H1 (cell line): ENCODE measurements at regions not wholly inside any gene's neighbourhood (a gene's known extent, or its start where the extent isn't known, plus 50 kb on each side); places are given as distances from the start of the nearest gene placed in this dataset.

Source experiments
- BRCA1 ChIP-seq: IDR thresholded peaks from 2 replicates; pipeline ENCODE4 v1.6.1; 2012; ENCODE audit warnings: low read depth, low read length, improper control_type of control experiment
- E2F6 ChIP-seq: IDR thresholded peaks from 2 replicates; pipeline ENCODE4 v1.6.1; 2012; ENCODE audit warnings: inconsistent platforms
- EP300 ChIP-seq, 2 experiments: IDR thresholded peaks; 1 replicate in 1 of 2; 2 replicates in 1 of 2; pipeline ENCODE4 v1.6.1; 2011 to 2012; ENCODE audit warnings: low read depth in 2 of 2, low read length in 2 of 2, mild to moderate bottlenecking in 2 of 2, borderline replicate concordance in 1 of 2, inconsistent platforms in 1 of 2, moderate library complexity in 1 of 2
- KDM4A ChIP-seq: IDR thresholded peaks from one replicate; pipeline ENCODE4 v1.7.1; 2012; ENCODE audit warnings: low read depth, mild to moderate bottlenecking, moderate library complexity, low read length, inconsistent platforms; ENCODE audit not compliant: severe bottlenecking
- TEAD4 ChIP-seq: IDR thresholded peaks from 2 replicates; pipeline ENCODE4 v1.6.1; 2012; ENCODE audit warnings: low read depth, low read length, inconsistent platforms, mixed read lengths

GRCh38 chr1:106921186-106921585 lies 135.3 kb upstream of the PRMT6 start (continued):
- TF ChIP-seq EP300 (IDR thresholded peaks at IDR 0.05; ENCODE audit: borderline replicate concordance in 1 of 2, low read depth in 2 of 2, low read length in 2 of 2): no peak
- TF ChIP-seq BRCA1: no peak
- no peak for TF ChIP-seq TEAD4
- TF ChIP-seq KDM4A: no peak
- no peak for TF ChIP-seq E2F6
